HG02943 (cell line): ENCODE measurements at regions not wholly inside any gene's neighbourhood (a gene's known extent, or its start where the extent isn't known, plus 50 kb on each side); places are given as distances from the start of the nearest gene placed in this dataset.

Source experiments
- ATAC-seq: cut with Tn5 transposase; IDR thresholded peaks from one replicate; pipeline ENCODE4 v1.9.1; 2021; ENCODE audit warnings: mild to moderate bottlenecking, low read depth, moderate library complexity; ENCODE audit not compliant: unreplicated experiment

DNA sequence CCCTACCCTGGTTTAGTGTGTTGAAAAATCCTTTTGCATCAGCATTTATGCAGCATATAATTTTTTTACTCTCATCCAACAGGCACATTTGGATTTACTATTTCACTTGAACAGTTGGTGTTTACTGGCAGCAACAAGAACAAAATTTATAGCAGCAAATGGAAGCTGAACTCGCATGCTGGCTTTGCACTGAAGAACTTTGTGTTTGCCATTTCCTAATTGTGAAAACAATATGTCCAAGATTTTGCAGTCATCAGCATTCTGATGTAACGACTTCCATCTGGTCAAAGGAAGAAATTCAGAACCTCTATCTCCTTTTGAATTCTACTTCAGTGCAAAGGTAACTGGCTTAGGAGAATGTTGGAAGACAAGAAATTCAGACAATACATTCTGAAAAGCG lies 131.0 kb downstream of the DLEU7 start:
- ATAC-seq: no peak

DNA sequence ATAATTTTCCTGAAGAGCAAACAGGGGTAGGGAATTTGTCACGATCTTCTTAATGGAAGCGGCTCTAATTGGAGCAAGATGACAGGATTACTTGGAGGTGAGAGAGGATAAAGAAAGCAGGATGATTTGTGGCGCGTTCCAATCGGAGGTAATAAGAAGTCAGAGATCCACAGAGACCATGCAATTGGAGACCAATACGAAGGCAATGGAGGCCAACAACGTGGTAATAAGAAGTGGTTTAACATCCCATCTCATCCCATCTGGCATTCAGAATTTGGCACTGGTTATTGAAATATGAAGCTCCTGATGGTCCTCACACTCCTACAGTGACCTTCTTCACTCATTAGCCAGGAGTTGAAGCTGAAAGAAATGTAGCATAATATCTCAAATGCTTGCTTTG lies 130.6 kb downstream of the DLEU7 start:
- ATAC-seq: no peak

DNA sequence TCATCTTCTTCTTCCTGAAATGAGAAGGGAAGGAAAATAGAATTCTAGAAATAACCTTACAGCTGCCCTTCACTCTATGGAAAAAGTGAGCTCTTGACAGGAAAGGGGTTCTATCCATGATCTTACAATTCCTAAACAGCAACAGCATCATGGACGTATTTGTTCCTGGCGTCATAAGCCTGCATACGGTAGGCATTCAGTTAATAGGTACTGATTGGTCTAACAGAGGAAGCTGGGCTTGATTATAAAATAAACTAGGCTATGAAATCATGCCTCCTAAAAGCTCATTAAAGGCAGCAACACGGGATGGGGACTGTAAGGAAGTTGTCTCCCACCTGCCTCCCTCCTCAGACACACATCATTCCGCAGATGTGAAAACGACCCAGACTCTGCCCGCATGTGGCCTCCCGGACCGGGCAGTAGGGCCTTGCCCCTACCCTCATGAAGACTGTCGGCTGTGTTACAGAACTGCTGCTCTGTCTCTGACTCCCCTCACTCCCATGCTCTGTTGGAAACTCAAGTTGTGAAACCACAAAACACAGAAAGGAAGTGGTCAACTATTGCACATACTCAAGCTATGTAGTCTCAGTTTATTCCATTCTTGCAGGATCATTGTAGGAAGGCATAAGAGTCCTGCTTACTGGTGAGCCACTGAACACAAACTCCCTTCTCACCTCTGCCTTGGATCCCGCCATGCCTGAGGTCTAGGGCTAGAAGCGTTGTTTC lies 129.8 kb downstream of the DLEU7 start:
- peak; percentile 87 for ATAC-seq

DNA sequence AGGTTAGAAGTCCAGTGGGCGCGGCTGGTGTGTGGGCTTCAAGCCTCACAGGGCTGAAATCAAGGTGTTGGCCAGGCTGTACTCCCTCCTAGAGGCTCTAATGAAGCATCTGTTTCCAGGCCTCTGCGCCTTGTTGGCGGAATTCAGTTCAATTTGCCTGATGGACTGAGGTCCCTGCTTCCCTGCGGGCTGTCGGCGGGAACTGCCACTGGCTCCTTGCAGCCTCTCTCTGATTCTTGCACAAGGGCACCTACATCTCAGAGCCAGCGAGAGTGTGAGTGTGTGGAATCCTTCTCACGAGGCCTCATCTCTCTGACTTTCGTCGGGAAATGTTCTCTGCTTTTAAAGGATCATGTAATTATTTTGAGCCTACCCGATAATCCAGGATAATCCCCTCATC lies 128.6 kb downstream of the DLEU7 start:
- ATAC-seq: no peak

DNA sequence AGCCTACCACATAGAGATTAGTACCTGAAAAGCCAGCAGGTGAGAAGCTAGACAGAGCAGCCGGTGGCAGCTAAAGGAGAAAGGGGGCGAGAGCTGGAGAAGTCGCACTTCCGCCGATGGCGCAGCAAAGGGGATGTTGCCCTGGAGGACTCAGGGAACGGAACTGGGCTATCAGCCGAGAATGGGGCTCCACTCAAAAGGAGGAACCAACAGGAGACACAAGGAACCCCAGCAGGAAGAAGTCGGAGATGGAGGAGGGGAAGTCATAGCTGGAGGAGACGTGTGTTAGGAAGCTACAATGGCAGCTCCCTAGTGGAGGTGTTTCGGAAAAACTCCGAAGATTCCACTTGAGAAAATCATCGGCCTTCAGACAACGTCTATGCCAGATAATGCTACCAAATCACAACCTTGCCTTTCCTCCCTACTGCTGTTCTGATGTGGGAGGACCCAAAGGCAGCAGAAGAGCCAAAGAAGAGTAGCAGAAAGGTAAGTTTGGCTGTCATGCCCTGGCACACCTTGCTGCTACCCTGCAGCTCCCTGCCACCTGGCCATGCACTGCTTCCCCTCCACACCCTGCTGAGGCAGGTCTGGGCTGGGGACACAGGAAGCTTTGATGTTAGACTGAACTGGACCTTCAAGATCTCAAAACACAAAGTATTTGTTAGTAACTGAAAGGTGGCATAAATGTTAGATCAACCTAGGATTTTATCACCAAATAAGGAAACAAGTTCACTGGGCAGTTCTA lies 127.9 kb downstream of the DLEU7 start:
- ATAC-seq: no peak

DNA sequence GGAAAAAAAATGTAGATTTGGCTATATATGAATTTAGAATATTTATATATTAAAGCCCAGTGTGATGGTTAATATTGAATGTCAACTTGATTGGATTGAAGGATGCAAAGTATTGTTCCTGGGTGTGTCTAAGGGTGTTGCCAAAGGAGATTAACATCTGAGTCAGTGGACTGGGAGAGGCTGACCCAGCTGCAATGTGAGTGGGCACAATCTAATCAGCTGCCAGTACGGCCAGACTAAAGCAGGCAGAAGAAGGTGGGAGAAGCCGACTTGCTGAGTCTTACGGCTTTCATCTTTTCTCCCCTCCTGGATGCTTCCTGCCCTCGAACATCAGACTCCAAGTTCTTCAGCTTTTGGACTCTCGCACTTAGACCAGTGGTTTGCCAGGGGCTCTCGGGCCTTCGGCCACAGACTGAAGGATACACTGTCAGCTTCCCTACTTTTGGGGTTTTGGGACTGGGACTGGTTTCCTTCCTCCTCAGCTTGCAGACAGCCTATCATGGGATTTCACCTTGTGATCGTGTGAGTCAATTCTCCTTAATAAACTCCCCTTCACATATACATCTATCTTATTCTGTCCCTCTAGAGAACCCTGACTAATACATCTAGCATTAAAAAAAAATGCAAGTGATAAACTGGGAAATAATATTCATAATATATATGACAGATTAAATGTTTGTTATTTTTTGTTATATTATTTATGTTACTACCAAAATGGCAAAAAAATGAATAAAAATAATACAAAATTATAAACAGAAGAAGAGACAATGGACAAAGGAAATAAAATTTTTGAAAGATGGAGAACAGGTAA lies 122.4 kb downstream of the DLEU7 start:
- no peak for ATAC-seq

DNA sequence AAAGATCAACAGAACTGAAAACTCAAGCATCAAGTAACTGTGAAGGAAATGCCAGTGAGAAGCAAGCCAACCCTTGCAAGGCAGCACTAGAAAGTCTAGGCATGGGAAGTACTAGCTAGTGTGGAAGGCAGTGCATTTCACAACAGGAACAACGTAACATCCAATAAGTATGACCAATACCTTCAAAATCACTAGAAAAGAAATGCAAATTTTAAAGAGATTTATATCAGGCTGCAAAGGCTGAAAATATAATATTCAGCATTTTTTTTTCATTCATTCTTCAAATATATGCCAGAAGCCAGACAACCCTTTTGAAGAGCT lies 121.9 kb downstream of the DLEU7 start:
- ATAC-seq: no peak

DNA sequence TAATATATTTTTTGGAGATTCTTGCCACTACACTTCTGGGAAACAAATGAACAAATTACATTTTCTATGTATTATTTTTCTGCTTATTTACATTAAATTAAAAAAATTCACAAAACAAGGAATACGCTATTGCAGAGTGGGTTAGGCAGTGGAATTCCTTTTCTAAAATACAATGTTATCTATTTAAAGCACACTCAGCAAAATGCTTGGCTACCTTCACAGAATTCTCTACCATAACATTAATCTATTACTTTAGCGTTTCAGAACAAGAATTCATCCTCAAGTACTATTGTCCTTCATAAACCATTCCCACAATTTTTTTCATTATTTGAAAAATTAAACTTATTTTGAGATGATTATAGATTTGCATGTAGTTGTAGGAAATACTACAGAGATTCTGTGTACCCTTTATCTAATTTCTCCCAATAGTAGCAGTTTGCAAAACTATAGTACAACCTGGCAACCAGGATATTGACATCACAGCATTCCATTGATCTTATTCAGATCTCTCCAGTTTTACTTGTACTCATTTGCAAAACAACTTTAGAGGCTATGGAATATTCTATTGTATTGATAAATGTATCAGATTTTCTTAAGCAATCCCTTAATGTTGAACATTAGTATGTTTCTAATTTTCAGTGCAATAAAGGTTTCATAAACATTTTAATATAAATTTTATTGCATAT lies 120.9 kb downstream of the DLEU7 start:
- ATAC-seq: no peak

DNA sequence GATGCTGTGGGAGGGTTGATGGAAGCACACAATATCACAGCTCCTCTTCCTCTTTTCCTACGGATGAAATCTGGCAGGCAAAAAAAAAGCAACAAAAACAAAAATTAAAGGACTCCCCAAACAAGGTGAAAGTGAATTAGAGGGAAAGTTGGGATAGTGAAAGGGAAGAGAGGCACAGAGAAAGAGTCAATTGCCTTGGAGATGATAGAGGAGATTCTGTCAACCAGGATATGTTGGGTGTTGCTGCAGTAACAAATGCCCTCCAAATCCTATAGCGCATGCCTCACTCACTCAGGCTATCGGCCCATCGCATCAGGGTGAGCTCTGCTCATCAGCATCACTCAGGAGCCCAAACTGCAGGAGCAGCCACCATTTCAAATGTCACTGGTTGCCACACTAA lies 119.1 kb downstream of the DLEU7 start:
- no peak for ATAC-seq

DNA sequence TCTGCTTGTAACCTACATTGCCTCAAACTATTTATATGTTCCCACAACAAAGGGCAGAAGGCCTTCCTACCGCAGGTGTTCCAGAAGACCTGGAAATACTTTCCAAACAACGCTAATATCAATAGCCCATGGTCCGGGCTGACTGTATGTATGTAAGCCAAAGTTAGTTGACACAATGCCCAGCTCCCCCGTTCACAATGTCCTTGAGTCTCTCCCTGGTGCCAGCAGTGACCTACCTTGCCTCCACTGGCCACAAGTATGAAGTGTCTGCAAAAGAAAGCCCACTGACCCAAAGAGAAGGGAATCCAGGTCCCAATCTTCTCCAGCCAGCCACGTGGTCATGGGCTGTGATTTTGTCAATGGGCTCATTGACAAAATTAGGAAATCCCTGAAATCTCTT lies 118.6 kb downstream of the DLEU7 start:
- ATAC-seq: no peak

DNA sequence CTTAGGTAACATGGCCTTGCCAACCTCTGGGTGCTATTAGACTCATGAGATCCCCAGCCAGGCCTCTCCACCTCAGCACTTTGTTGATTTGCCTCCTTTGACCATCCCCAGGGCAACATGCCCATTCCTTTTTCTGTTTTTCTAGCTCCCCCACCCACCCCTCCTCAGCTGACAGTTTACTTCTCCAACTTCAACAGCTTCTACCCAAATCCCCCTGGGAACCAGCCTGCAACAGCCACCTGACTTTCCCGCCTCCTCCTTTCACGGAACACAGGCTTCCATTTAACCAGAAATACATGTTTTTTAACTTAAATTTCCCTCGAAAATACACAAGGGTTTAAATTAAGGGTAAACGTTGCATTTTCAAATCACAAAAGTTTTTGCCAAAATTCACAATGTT lies 117.3 kb downstream of the DLEU7 start:
- no peak for ATAC-seq

DNA sequence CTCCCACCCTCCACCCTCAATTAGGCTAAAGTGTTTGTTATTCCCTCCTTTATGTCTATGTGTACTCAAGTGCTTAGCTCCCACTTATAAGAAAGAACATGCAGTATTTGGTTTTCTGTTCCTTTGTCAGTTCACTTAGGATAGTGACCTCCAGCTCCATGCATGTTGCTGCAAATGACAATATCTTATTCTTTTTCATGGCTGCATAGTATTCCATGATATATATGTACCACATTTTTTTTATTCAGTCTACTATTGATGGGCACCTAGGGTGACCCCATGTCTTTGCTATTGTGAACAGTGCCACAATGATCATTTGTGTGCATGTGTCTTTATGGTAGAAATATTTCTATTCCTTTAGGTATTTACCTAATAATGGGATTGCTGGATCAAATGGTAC lies 114.3 kb downstream of the DLEU7 start:
- ATAC-seq: no peak

DNA sequence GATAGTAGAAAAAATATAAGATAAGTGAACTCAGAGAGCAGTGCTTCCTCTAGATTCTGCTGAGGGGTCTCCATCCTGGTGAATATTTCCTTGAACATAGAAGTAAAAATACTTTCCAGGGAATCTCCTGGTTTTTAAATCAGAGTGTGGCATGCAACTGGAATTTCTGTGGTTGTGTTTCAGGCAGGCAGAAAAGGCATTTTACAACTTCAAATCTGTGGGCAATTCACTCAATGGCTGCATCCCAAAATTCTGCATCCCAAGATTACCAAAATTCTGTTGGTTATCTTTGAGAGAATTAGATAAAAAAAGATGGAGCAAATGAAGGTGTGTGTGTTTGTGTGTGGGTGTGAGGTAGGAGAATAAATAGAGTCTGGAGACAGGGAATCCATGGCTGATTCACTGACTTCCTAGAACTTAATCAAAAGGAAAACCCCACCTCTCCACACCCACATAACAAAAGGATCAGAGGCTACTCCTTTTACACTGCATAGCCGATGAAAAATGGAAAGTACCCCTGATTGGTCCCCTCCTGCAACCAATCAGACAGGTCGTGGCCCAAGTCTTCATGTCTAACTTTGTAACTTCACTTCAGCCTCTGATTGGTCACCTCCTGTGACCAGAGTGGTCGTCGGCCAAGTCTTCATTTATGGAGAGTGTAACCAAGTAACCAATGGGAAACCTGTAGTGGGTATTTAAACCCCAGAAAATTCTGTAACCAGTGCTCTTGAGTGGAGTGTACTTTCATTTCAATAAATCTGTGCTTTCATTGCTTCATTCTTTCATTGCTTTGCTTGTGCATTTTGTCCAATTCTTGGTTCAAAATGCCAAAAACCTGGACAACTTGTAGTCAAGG lies 112.8 kb downstream of the DLEU7 start:
- ATAC-seq: no peak

DNA sequence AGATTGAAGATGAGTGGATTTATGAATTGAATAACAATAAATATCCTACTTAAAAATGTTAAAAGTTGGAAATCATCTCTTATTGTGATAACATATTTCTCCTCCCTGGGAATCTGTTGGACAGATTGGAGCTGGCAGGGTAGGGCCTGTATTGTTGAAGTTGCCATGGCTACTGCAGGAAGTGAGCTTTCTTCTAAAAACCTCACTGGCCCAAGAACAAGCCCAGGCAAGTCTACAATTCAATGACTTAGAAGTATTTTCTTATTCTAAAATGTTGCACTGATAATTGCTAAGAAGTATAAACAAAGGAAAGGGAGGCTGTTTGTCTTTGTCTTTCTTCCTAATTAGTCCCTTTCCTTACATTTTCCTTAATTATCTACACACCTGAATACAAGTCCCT lies 112.1 kb downstream of the DLEU7 start:
- no peak for ATAC-seq

DNA sequence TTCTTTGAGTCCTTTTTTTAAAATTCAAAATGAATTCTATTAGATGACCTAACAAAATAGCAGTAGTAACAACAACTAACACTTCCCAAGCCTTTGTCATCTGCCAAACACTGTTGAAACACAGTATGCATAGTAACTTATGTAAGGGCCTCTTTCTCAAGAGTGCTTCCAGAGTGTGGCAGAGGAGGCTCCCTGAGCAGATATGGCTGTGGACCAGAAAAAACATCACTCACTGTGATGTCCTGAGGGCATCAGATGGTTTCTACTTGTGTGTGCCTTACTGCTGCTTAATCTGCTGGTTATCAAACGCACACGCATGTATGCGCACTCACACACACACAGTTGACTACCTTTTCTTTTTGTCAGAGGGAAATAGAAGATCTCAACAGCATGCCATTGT lies 110.8 kb downstream of the DLEU7 start:
- ATAC-seq: no peak

DNA sequence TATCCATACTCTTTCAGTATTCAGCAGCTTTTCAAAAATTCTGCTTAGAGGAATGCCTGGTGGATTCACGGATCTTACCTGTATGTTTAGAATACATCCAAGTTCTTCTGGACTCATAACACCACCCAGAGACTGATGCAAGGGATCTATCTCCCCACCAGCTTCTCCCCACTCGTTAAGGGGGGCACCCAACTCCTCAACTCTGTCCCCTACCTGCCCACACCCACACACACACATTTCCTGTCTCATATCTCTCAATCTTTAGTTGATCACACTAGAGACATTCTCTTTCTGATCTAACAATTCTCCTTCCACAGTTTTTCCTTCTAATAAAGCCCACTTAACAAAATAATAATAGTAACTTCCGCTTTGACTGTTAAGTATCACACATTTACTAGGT lies 110.1 kb downstream of the DLEU7 start:
- ATAC-seq: no peak

DNA sequence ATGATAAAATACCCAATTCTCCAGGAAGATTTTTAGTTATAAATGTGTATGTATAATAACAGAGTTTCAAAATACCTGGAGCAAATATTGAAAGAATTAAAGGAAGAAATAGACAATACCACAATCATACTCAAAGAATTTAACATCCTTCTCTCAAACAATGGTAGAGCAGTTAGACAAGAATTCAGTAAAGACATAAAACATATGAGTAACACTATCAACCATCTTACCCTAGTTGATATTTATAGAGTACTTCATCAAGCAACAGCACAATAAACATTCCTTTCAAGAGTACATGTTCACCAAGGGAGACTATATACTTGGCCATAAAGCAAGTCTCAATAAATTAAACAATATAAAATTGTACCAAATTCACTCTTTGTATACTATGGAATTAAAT lies 108.4 kb downstream of the DLEU7 start:
- no peak for ATAC-seq

DNA sequence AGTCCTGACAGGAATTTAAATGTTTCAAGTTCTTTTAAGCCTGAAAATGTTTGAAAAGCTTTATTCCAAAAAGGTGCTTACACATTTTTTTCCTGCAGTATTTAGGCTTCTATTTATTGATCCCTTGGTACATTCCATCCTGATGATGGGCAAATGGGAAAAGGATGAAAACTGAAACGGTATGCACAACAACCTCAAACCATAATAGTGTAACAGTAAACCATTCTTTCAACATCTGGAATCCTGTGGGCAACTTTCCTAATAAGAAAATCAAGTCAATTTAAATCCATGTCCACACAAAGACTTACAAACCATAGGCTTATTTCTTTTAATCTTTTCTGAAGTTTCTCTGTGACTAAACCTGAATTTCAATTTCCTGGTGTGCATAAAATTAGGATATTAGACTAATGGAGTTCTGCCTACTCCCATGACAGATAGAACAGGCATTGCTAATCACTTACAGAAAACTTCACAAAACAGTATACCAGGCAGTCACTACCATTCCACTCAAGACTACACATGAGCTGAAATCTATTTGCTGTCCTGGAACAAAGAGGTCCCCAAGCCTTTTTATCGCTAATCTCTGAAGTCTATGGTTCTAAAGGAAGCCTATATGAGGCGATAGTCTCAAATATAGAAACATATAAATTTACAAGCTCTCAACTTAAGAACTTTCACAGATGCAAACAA lies 103.3 kb downstream of the DLEU7 start:
- ATAC-seq: no peak

DNA sequence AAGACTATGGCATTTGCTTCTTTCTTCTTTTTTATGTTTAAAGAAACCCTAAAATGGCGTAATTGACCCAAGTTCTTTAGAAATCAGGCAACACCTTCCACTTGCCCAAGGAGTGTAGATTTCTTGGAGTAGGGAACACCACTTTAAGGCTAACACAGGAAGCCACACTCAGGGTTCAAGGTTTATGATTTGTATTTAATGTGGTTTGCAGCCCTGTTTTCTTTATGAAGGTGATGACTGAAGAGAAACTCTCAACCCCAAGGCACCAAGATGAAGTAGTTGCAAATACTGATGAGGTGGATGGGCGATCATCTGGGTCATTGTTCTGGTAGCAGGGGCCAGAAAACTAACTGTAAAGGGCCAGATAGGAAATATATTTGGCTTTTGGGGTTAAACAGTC lies 101.1 kb downstream of the DLEU7 start:
- ATAC-seq: no peak

DNA sequence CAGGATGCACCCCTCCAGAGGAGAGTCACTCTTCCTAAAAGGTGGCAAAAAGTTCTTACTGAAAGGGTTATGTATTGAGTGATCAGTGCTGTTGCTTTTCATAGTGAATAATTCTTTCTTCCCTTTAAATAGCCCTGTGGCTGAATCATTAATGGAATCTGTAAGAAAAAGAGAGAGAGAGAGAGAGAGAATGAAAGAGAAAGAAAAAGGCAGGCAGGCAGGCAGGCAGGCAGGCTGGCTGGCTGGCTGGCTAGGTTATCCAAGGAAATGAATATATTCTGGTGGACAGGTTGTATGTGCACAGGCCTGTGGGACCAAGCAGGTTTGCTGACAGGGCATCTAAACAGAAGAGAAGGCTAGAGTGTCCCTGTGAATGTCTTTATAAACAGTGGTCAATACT lies 100.5 kb downstream of the DLEU7 start:
- no peak for ATAC-seq
